ENCODE measurements at regions not wholly inside any gene's neighbourhood (a gene's known extent, or its start where the extent isn't known, plus 50 kb on each side); places are given as distances from the start of the nearest gene placed in this dataset.
"Not testable (repeated sequence)": the region's sequence is repeated elsewhere in the genome, so short reads cannot be mapped to it uniquely, and the experiment has no call there.

DNA sequence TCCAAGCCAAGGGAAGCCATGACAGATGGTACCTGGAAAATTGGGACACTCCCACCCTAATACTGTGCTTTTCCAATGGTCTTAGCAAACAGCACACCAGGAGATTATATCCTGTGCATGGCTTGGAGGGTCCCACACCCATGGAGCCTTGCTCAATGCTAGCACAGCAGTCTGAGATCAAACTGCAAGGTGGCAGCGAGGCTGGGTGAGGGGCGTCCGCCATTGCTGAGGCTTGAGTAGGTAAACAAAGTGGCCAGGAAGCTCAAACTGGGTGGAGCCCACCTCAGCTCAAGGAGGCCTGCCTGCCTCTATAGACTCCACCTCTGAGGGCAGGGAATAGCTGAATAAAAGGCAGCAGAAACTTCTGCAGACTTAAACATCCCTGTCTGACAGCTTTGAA, 124.9 kb upstream of the TMEM260 start:
- TF ChIP-seq FOXK2 (IDR thresholded peaks at IDR 0.05); ZNF384 (IDR thresholded peaks at IDR 0.05); TARDBP (IDR thresholded peaks at IDR 0.05); FOXM1 (IDR thresholded peaks at IDR 0.05; ENCODE audit: borderline replicate concordance); SP1 (IDR thresholded peaks at IDR 0.05); ELF4 (IDR thresholded peaks at IDR 0.05); SUZ12 (IDR thresholded peaks at IDR 0.05); FOXA1 (IDR thresholded peaks at IDR 0.05); L3MBTL2 (conservative IDR thresholded peaks at IDR 0.05); ARNT (IDR thresholded peaks at IDR 0.05): not testable (repeated sequence)
